22Rv1 (cell line): ENCODE measurements at regions not wholly inside any gene's neighbourhood (a gene's known extent, or its start where the extent isn't known, plus 50 kb on each side); places are given as distances from the start of the nearest gene placed in this dataset.

Experiments used
- H3K27ac ChIP-seq: fragments of 450-650 bp; 2 replicates; pipeline ENCODE4 v1.5.1; 2017
- CTCF ChIP-seq: fragments of 450-650 bp; IDR thresholded peaks from 2 replicates; pipeline ENCODE4 v1.5.1; 2017; ENCODE audit warnings: mild to moderate bottlenecking
- ZFX ChIP-seq: fragments of 450-650 bp; IDR thresholded peaks from 2 replicates; pipeline ENCODE4 v1.6.1; 2017; ENCODE audit warnings: antibody characterized with exemption, borderline replicate concordance

GRCh38 chr13:80201694-80202468 is 139.0 kb downstream of the SPRY2 start:
- no peak for TF ChIP-seq CTCF
- TF ChIP-seq ZFX: no peak

DNA sequence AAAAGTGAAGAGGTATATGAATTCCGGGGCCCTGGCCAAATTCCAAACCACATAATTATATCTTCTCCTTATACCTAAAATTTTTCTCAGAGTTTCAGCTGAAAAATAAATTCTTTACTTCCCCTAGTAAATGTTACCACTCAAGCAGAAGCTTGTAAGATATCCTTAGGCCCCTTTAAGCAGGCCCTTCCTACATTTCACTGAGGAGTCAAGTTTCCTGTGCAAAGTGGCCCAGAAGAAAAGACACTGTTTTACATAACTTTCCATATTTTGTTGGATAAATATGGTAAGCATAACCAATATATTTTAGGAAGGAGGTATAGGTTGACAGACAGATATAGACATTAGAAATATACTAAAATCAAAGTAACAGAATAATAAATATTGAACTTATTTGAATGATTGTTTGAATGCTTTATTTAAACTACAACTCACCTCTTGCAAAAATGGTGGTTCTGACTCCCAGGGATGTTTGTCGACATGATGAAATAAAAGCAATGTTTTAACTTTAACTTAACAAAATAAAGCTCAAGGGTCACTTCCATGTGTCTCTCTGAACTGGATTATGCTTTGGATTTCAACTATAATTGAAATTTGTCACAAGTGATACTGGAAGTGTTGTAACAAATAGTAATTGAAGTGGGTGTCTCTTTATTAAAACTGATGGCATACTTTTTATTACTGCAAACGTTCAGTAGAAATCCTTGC is 141.2 kb downstream of the SPRY2 start:
- no peak overlapping the region for H3K27ac ChIP-seq
- TF ChIP-seq CTCF (no peak), ZFX (no peak)

More at GRCh38 chr13:80201694-80202468, 139.0 kb downstream of the SPRY2 start:
- H3K27ac ChIP-seq: no peak overlapping the region

- no peak overlapping the region for H3K27ac ChIP-seq
These were observed 141.9 kb downstream of the SPRY2 start for GRCh38 chr13:80199067-80199466.

DNA sequence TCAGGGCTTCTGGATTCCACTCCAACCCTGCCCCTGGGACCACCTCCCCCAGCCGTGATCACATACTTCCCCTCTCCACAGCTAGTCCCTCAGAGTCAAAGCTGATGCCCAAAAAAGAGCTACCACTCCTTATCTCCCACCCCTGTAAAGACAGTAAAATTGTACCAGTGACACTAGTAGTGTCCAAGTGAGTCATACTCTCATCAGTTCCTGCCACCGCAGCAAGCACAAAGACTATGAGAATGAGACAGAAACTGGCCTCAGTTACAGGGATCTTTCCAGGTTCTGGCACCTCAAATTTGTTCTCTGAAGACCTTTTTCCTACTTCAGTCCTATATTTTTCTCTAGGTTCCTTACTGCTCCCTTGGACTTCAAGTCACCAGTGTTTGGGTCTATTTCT is 144.2 kb downstream of the SPRY2 start:
- H3K27ac ChIP-seq: no peak overlapping the region
- no peak for TF ChIP-seq CTCF
- no peak for TF ChIP-seq ZFX

More at GRCh38 chr13:80199067-80199466, 141.9 kb downstream of the SPRY2 start:
- TF ChIP-seq CTCF: no peak
- no peak for TF ChIP-seq ZFX

- no peak for TF ChIP-seq CTCF
- TF ChIP-seq ZFX: no peak
- H3K27ac ChIP-seq: no peak overlapping the region
These were observed 145.3 kb downstream of the SPRY2 start for GRCh38 chr13:80195649-80196048.

GRCh38 chr13:80189889-80190597 is 150.9 kb downstream of the SPRY2 start:
- TF ChIP-seq CTCF (no peak), ZFX (no peak)
- no peak overlapping the region for H3K27ac ChIP-seq
